ENCODE measurements at regions not wholly inside any gene's neighbourhood (a gene's known extent, or its start where the extent isn't known, plus 50 kb on each side); places are given as distances from the start of the nearest gene placed in this dataset.

DNA sequence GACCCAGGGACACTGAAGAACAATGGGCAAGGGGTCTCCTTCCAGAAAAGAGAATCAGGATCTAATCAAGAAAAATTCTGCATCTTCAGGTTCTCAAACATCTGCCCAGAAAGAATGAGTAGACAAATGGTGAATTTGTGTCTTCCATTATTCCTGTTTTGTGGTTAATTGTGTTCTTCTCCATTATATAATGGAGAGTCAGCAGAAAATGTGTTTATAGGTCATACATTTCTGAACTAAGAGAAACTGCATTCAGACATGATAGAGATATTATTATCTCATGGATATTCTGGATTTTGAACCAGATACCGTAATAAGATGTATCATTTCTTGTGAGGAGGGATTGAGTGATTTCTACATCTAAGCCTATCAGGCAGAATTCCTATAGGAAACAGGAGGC is 581.7 kb upstream of the JAG1 start:
- Mint-ChIP-seq H3K9me3 (peaks cover 21% of the 10 kb centered on the region), H3K27ac (no peak overlapping the region), H3K27me3 (ENCODE audit: insufficient read depth, low read depth, poor library complexity) (no peaks in the 10 kb centered on the region), H3K36me3 (ENCODE audit: low read depth) (peaks cover 8% of the 10 kb centered on the region; the same call in 2 of the 3 replicates), H3K4me3 (no peak overlapping the region), H3K4me1 (no peaks in the 10 kb centered on the region)
- Histone ChIP-seq H3K27ac (ENCODE audit: low read depth) (no peak overlapping the region), H3K27me3 (ENCODE audit: insufficient read depth) (no peaks in the 10 kb centered on the region), H4K20me1 (replicated peaks; ENCODE audit: insufficient read depth) (no peaks in the 10 kb centered on the region), H3K79me2 (replicated peaks; ENCODE audit: insufficient read depth) (no peaks in the 10 kb centered on the region), H3K4me3 (no peak overlapping the region), H2AFZ (no peak overlapping the region), H3F3A (replicated peaks; ENCODE audit: low read depth) (no peaks in the 10 kb centered on the region), H3K4me1 (ENCODE audit: insufficient read depth) (no peaks in the 10 kb centered on the region), H3K9me2 (ENCODE audit: insufficient read depth) (peaks cover 6% of the 10 kb centered on the region), H3K36me3 (ENCODE audit: insufficient read depth) (0 out of 2 replicates have a peak, but pooled peaks cover 5% of the 10 kb centered on the region), H3K4me2 (no peak overlapping the region)
- ATAC-seq (no peak), DNase-seq (ENCODE audit: low spot score) (no peak)
- no peak for TF ChIP-seq STAT1 (IDR thresholded peaks at IDR 0.05; ENCODE audit: unreplicated experiment)
- TF ChIP-seq POLR2AphosphoS5 (IDR thresholded peaks at IDR 0.05; ENCODE audit: low read depth) = no peak
- no peak for TF ChIP-seq ZNF331 (CRISPR knock-in tag; IDR thresholded peaks at IDR 0.05; ENCODE audit: low read depth)
- TF ChIP-seq NANOG (IDR thresholded peaks at IDR 0.05; ENCODE audit: borderline replicate concordance) = no peak
- TF ChIP-seq, protein P1, sequence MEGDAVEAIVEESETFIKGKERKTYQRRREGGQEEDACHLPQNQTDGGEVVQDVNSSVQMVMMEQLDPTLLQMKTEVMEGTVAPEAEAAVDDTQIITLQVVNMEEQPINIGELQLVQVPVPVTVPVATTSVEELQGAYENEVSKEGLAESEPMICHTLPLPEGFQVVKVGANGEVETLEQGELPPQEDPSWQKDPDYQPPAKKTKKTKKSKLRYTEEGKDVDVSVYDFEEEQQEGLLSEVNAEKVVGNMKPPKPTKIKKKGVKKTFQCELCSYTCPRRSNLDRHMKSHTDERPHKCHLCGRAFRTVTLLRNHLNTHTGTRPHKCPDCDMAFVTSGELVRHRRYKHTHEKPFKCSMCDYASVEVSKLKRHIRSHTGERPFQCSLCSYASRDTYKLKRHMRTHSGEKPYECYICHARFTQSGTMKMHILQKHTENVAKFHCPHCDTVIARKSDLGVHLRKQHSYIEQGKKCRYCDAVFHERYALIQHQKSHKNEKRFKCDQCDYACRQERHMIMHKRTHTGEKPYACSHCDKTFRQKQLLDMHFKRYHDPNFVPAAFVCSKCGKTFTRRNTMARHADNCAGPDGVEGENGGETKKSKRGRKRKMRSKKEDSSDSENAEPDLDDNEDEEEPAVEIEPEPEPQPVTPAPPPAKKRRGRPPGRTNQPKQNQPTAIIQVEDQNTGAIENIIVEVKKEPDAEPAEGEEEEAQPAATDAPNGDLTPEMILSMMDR (conservative IDR thresholded peaks at IDR 0.05; ENCODE audit: low read depth in 2 of 2) = no peak
- TF ChIP-seq, protein P2, sequence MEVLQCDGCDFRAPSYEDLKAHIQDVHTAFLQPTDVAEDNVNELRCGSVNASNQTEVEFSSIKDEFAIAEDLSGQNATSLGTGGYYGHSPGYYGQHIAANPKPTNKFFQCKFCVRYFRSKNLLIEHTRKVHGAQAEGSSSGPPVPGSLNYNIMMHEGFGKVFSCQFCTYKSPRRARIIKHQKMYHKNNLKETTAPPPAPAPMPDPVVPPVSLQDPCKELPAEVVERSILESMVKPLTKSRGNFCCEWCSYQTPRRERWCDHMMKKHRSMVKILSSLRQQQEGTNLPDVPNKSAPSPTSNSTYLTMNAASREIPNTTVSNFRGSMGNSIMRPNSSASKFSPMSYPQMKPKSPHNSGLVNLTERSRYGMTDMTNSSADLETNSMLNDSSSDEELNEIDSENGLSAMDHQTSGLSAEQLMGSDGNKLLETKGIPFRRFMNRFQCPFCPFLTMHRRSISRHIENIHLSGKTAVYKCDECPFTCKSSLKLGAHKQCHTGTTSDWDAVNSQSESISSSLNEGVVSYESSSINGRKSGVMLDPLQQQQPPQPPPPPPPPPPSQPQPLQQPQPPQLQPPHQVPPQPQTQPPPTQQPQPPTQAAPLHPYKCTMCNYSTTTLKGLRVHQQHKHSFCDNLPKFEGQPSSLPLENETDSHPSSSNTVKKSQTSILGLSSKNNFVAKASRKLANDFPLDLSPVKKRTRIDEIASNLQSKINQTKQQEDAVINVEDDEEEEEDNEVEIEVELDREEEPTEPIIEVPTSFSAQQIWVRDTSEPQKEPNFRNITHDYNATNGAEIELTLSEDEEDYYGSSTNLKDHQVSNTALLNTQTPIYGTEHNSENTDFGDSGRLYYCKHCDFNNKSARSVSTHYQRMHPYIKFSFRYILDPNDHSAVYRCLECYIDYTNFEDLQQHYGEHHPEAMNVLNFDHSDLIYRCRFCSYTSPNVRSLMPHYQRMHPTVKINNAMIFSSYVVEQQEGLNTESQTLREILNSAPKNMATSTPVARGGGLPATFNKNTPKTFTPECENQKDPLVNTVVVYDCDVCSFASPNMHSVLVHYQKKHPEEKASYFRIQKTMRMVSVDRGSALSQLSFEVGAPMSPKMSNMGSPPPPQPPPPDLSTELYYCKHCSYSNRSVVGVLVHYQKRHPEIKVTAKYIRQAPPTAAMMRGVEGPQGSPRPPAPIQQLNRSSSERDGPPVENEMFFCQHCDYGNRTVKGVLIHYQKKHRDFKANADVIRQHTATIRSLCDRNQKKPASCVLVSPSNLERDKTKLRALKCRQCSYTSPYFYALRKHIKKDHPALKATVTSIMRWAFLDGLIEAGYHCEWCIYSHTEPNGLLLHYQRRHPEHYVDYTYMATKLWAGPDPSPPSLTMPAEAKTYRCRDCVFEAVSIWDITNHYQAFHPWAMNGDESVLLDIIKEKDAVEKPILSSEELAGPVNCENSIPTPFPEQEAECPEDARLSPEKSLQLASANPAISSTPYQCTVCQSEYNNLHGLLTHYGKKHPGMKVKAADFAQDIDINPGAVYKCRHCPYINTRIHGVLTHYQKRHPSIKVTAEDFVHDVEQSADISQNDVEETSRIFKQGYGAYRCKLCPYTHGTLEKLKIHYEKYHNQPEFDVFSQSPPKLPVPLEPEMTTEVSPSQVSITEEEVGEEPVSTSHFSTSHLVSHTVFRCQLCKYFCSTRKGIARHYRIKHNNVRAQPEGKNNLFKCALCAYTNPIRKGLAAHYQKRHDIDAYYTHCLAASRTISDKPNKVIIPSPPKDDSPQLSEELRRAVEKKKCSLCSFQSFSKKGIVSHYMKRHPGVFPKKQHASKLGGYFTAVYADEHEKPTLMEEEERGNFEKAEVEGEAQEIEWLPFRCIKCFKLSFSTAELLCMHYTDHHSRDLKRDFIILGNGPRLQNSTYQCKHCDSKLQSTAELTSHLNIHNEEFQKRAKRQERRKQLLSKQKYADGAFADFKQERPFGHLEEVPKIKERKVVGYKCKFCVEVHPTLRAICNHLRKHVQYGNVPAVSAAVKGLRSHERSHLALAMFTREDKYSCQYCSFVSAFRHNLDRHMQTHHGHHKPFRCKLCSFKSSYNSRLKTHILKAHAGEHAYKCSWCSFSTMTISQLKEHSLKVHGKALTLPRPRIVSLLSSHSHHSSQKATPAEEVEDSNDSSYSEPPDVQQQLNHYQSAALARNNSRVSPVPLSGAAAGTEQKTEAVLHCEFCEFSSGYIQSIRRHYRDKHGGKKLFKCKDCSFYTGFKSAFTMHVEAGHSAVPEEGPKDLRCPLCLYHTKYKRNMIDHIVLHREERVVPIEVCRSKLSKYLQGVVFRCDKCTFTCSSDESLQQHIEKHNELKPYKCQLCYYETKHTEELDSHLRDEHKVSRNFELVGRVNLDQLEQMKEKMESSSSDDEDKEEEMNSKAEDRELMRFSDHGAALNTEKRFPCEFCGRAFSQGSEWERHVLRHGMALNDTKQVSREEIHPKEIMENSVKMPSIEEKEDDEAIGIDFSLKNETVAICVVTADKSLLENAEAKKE (CRISPR knock-in tag; IDR thresholded peaks at IDR 0.05) = no peak
- TF ChIP-seq JUNB (IDR thresholded peaks at IDR 0.05; ENCODE audit: unreplicated experiment) = no peak
- no peak for TF ChIP-seq CREB1 (CRISPR knock-in tag; IDR thresholded peaks at IDR 0.05; ENCODE audit: low read depth)
- TF ChIP-seq, protein P3, sequence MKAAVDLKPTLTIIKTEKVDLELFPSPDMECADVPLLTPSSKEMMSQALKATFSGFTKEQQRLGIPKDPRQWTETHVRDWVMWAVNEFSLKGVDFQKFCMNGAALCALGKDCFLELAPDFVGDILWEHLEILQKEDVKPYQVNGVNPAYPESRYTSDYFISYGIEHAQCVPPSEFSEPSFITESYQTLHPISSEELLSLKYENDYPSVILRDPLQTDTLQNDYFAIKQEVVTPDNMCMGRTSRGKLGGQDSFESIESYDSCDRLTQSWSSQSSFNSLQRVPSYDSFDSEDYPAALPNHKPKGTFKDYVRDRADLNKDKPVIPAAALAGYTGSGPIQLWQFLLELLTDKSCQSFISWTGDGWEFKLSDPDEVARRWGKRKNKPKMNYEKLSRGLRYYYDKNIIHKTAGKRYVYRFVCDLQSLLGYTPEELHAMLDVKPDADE (IDR thresholded peaks at IDR 0.05) = no peak
- no peak for TF ChIP-seq ZNF114 (CRISPR knock-in tag; IDR thresholded peaks at IDR 0.05)

All from GM23338 (cell line).